ENCODE measurements at regions not wholly inside any gene's neighbourhood (a gene's known extent, or its start where the extent isn't known, plus 50 kb on each side); places are given as distances from the start of the nearest gene placed in this dataset.

DNA sequence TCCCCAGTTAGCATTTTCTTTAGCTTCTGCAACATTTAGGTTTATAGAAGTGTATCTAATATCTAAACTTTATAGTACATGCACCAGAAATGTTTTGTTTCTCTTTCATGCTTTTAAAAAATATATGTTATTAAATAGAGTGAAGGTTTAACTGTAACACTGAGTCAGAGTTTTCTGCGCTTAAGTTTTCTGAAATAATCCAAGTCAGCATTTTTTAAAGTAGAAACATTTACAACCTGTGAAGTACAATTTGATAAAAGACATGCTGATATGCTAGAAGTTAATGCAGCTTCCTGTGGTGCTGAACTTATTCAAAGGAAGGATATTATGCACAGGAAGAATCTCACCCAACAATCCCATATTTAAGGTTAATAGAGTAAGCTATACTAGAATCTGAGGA lies 1096.8 kb downstream of the LRFN5 start:
- Histone ChIP-seq H3K36me3 (ENCODE audit: control insufficient read depth, insufficient read depth, low read length) (no peaks in the 10 kb centered on the region), H3K27ac (ENCODE audit: low read depth, low read length, severe bottlenecking) (no peak overlapping the region), H3K4me1 (ENCODE audit: control insufficient read depth, insufficient read depth, low read length, poor library complexity, severe bottlenecking) (no peaks in the 10 kb centered on the region), H3K4me3 (ENCODE audit: extremely low read depth, insufficient read depth, low read length, poor library complexity, severe bottlenecking) (no peak overlapping the region), H3K9me3 (ENCODE audit: control insufficient read depth, low read length) (no peaks in the 10 kb centered on the region)
- WGBS, 2 experiments (ENCODE audit: insufficient coverage in 2 of 2) = no CpG with 5 or more reads among the region's 1 CpG

DNA sequence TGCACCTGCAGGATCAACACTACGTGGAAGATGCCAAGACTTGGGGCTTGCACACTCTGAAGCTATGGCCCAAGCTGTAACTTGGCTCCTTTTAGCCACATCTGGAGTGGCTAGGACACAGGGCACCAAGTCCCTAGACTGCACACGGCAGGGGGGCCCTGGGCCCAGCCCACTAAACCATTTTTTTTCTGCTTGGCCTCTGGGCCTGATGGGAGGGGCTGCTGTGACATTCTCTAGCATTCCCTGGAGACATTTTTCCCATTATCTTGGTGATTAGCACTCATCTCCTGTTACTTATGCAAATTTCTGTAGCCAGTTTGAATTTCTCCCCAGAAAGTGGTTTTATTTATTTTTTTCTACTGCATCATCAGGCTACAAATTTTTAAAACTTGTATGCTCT lies 1080.7 kb downstream of the LRFN5 start:
- H3K9me3 ChIP-seq (ENCODE audit: control insufficient read depth, low read length) = no peaks in the 10 kb centered on the region
- WGBS, 2 experiments (ENCODE audit: insufficient coverage in 2 of 2) = 57 to 89% methylated on average over 1 to 2 of the region's 2 CpGs
- H3K27ac ChIP-seq (ENCODE audit: low read depth, low read length, severe bottlenecking) = no peak overlapping the region
- no peaks in the 10 kb centered on the region for H3K36me3 ChIP-seq (ENCODE audit: control insufficient read depth, insufficient read depth, low read length)
- H3K4me1 ChIP-seq (ENCODE audit: control insufficient read depth, insufficient read depth, low read length, poor library complexity, severe bottlenecking) = no peaks in the 10 kb centered on the region
- H3K4me3 ChIP-seq (ENCODE audit: extremely low read depth, insufficient read depth, low read length, poor library complexity, severe bottlenecking) = no peak overlapping the region

DNA sequence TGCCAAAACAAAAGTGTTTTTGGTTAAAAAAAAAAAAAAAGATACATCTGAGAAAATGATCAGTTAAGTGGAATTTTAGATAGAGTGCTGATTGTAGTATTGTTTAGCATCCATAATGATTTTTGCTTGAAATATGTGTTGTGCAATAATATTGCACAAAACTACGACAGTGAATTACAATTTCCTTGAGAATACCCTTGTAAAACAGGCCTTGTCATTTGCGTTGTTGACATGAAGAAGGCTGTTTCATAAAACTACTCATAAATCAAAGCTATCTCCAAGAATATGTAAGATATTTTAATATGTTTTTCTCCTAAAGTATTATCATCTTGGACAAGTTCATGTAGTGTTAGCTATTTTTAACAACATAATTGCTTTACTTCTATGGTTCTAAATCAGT lies 1077.0 kb downstream of the LRFN5 start:
- no CpG with 5 or more reads among the region's 2 CpGs for WGBS, 2 experiments (ENCODE audit: insufficient coverage in 2 of 2)
- H3K36me3 ChIP-seq (ENCODE audit: control insufficient read depth, insufficient read depth, low read length) = no peaks in the 10 kb centered on the region
- no peak overlapping the region for H3K4me3 ChIP-seq (ENCODE audit: extremely low read depth, insufficient read depth, low read length, poor library complexity, severe bottlenecking)
- no peaks in the 10 kb centered on the region for H3K4me1 ChIP-seq (ENCODE audit: control insufficient read depth, insufficient read depth, low read length, poor library complexity, severe bottlenecking)
- H3K27ac ChIP-seq (ENCODE audit: low read depth, low read length, severe bottlenecking) = no peak overlapping the region
- no peaks in the 10 kb centered on the region for H3K9me3 ChIP-seq (ENCODE audit: control insufficient read depth, low read length)

DNA sequence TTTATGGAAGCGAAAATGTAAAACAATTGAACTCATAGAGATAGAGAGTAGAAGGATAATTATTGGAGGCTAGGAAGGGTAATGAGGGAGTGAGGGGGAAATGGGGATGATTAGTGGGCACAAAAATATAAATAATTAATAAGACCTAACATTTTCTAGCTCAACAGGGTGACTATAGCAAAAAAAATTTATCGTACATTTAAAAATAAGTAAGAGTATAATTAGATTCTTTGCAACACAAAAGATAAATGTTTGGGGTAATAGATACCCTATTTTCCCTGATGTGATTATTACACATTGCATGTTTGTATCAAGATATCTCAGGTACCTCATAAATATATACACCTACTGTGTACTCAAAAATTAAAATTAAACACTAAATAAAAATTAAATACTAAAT lies 1070.0 kb downstream of the LRFN5 start:
- H3K4me1 ChIP-seq (ENCODE audit: control insufficient read depth, insufficient read depth, low read length, poor library complexity, severe bottlenecking) = no peaks in the 10 kb centered on the region
- WGBS, 2 experiments (ENCODE audit: insufficient coverage in 2 of 2) = 80% methylated on average over 1 of the region's 2 CpGs; no CpG with 5 or more reads in 1 of the 2 experiments
- no peak overlapping the region for H3K27ac ChIP-seq (ENCODE audit: low read depth, low read length, severe bottlenecking)
- H3K4me3 ChIP-seq (ENCODE audit: extremely low read depth, insufficient read depth, low read length, poor library complexity, severe bottlenecking) = no peak overlapping the region
- no peaks in the 10 kb centered on the region for H3K9me3 ChIP-seq (ENCODE audit: control insufficient read depth, low read length)
- no peaks in the 10 kb centered on the region for H3K36me3 ChIP-seq (ENCODE audit: control insufficient read depth, insufficient read depth, low read length)

DNA sequence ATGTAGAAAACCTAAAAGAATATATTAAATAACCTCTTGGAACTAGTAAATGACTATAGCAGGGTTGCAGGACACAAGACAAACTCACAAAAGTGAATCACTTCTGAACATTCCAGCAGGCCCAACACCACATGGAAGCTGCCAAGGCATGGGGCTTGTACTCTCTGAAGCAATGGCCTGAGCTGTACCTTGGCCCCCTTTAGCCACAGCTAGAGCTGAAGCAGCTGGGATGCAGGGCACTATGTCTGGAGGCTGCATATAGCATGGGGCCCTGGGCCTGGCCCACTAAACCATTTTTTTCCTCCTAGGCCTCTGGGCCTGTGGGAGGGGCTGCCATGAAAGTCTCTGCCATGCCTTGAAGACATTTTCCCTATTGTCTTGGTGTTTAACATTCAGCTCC lies 1067.3 kb downstream of the LRFN5 start:
- no peaks in the 10 kb centered on the region for H3K4me1 ChIP-seq (ENCODE audit: control insufficient read depth, insufficient read depth, low read length, poor library complexity, severe bottlenecking)
- no peak overlapping the region for H3K27ac ChIP-seq (ENCODE audit: low read depth, low read length, severe bottlenecking)
- no peaks in the 10 kb centered on the region for H3K9me3 ChIP-seq (ENCODE audit: control insufficient read depth, low read length)
- H3K4me3 ChIP-seq (ENCODE audit: extremely low read depth, insufficient read depth, low read length, poor library complexity, severe bottlenecking) = no peak overlapping the region
- H3K36me3 ChIP-seq (ENCODE audit: control insufficient read depth, insufficient read depth, low read length) = no peaks in the 10 kb centered on the region

DNA sequence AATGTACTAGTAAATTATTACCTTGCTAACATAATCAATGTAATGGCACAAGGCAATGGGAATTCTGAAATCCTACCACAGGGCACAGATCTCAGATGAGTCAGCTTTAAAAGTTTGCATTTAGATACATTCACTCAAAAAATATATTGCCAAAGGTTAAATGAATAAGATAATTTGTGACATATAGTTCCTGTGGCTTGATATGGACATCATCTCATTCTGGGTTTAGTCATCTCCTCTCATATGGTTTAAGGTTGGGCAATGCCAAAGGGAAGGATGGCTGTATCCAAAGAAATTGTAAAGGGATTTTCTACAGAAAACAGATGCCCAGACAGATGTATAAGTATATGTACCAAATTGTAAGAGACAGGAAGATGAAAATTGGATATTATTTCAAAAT lies 1065.0 kb downstream of the LRFN5 start:
- H3K4me1 ChIP-seq (ENCODE audit: control insufficient read depth, insufficient read depth, low read length, poor library complexity, severe bottlenecking) = no peaks in the 10 kb centered on the region
- no peaks in the 10 kb centered on the region for H3K36me3 ChIP-seq (ENCODE audit: control insufficient read depth, insufficient read depth, low read length)
- H3K27ac ChIP-seq (ENCODE audit: low read depth, low read length, severe bottlenecking) = no peak overlapping the region
- H3K4me3 ChIP-seq (ENCODE audit: extremely low read depth, insufficient read depth, low read length, poor library complexity, severe bottlenecking) = no peak overlapping the region
- no peaks in the 10 kb centered on the region for H3K9me3 ChIP-seq (ENCODE audit: control insufficient read depth, low read length)

DNA sequence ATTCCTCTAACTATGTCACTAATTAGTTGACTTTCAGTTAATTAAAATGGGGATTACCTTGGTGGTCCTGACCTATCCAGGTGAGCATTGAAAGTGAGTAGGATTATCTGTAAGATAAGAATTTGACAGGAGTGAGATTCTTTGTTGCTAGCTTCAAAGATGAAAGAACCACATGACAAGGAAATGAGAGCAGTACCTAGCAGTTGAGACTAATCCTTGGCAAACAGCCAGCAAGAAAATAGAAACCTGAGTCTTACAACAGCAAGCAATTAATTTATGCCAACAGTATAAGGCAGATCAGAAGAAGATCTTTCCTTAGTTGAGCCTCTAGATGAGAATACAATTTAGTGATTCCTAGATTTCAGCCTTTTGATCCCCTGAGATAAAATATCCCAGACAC lies 1058.4 kb downstream of the LRFN5 start:
- no peaks in the 10 kb centered on the region for H3K4me1 ChIP-seq (ENCODE audit: control insufficient read depth, insufficient read depth, low read length, poor library complexity, severe bottlenecking)
- H3K9me3 ChIP-seq (ENCODE audit: control insufficient read depth, low read length) = no peaks in the 10 kb centered on the region
- H3K27ac ChIP-seq (ENCODE audit: low read depth, low read length, severe bottlenecking) = no peak overlapping the region
- no peaks in the 10 kb centered on the region for H3K36me3 ChIP-seq (ENCODE audit: control insufficient read depth, insufficient read depth, low read length)
- H3K4me3 ChIP-seq (ENCODE audit: extremely low read depth, insufficient read depth, low read length, poor library complexity, severe bottlenecking) = no peak overlapping the region

DNA sequence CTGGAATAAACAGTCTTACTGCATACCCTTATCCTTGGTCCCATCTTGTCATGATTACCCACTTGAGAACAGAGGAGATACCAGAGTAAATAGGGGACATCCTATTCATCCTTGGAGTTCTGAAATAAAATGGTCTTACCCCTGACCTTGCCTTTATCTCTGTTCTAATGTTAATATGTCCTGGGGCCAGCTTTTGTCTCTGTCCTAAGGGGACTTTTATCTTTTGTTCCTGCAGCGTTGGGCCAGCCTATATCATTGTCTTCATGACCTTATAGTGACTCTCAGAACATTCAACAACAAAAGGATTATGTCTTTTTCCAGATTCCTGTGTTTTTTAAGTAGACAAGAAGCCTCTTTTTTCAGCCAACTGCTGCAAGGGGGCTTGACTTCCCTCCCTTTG lies 1057.5 kb downstream of the LRFN5 start:
- Histone ChIP-seq H3K4me3 (ENCODE audit: extremely low read depth, insufficient read depth, low read length, poor library complexity, severe bottlenecking) (no peak overlapping the region), H3K9me3 (ENCODE audit: control insufficient read depth, low read length) (no peaks in the 10 kb centered on the region), H3K36me3 (ENCODE audit: control insufficient read depth, insufficient read depth, low read length) (no peaks in the 10 kb centered on the region), H3K4me1 (ENCODE audit: control insufficient read depth, insufficient read depth, low read length, poor library complexity, severe bottlenecking) (no peaks in the 10 kb centered on the region), H3K27ac (ENCODE audit: low read depth, low read length, severe bottlenecking) (no peak overlapping the region)
- WGBS, 2 experiments (ENCODE audit: insufficient coverage in 2 of 2) = 40% methylated on average over 1 of the region's 1 CpG; no CpG with 5 or more reads in 1 of the 2 experiments

DNA sequence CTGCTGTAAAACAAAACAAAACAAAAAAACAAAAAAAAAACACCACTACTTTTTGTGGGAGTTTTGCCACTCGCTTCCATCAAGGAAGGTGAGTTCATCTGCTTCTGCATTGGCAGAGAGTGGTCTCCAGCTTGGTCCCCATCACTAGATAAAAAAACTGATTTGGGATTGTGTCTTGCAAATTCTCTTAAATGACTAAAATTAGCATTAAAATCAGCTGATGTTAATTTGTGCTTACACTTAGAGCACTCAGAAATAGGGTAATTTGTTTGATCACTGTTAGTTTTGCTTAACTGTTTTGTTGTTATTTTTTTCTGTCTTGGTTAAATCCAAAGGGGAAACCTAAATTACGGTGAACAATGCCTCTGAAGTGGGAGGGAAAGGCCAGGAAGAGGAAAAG lies 1048.0 kb downstream of the LRFN5 start:
- no peak overlapping the region for H3K4me3 ChIP-seq (ENCODE audit: extremely low read depth, insufficient read depth, low read length, poor library complexity, severe bottlenecking)
- WGBS, 2 experiments (ENCODE audit: insufficient coverage in 2 of 2) = 71% methylated on average over 1 of the region's 2 CpGs; no CpG with 5 or more reads in 1 of the 2 experiments
- H3K36me3 ChIP-seq (ENCODE audit: control insufficient read depth, insufficient read depth, low read length) = no peaks in the 10 kb centered on the region
- no peaks in the 10 kb centered on the region for H3K9me3 ChIP-seq (ENCODE audit: control insufficient read depth, low read length)
- no peak overlapping the region for H3K27ac ChIP-seq (ENCODE audit: low read depth, low read length, severe bottlenecking)
- no peaks in the 10 kb centered on the region for H3K4me1 ChIP-seq (ENCODE audit: control insufficient read depth, insufficient read depth, low read length, poor library complexity, severe bottlenecking)

DNA sequence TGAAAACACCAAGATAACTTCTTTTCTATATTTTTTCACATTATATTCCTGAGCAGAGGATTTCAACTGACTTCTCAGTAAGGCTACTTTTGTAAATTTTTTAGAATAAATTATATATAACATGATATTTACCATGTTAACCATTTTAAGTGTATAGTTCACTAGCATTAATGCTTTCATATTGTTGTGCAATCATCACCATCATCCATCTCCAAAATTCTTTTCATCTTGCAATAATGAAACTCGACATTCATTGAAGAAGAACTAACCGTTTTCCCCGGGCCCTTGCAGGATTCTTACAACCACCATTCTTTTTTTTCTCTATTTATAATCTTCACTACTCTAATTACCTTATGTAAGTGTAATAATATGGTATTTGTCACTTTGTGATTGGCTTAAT lies 1036.1 kb downstream of the LRFN5 start:
- WGBS, 2 experiments (ENCODE audit: insufficient coverage in 2 of 2) = 83% methylated on average over 1 of the region's 3 CpGs; no CpG with 5 or more reads in 1 of the 2 experiments
- Histone ChIP-seq H3K9me3 (ENCODE audit: control insufficient read depth, low read length) (no peaks in the 10 kb centered on the region), H3K36me3 (ENCODE audit: control insufficient read depth, insufficient read depth, low read length) (no peaks in the 10 kb centered on the region)

DNA sequence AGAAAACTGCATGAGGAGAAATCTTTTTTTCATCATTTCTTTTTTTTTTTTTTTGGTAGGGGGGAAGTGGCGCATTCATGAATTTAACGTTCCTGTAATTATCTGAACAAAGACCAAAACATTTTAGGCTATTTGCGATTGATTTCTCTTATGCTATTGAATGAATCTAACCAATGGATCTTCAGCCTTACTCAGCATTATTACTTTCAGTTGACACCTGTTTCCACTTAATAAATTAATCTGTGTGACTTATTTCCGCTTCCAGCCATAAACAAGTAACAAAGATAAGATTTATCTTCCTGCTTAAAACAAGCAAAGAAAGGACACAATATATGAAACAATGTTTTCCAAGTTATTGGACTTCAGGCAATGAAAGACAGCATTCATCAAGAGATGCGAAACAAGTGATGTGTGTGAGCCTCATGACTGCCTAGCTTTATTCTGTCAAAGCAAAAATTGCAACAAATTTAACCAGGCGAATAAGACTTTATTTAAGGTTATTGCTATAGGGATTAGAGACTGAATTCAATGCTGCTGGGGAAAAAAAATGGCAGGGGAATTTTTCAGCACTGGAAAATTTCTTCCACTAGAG lies 1026.9 kb downstream of the LRFN5 start:
- Histone ChIP-seq H3K4me1 (ENCODE audit: control insufficient read depth, insufficient read depth, low read length, poor library complexity, severe bottlenecking) (no peaks in the 10 kb centered on the region), H3K27ac (ENCODE audit: low read depth, low read length, severe bottlenecking) (no peak overlapping the region), H3K36me3 (ENCODE audit: control insufficient read depth, insufficient read depth, low read length) (no peaks in the 10 kb centered on the region), H3K9me3 (ENCODE audit: control insufficient read depth, low read length) (no peaks in the 10 kb centered on the region), H3K4me3 (ENCODE audit: extremely low read depth, insufficient read depth, low read length, poor library complexity, severe bottlenecking) (no peak overlapping the region)
- 96 to 100% methylated on average over 1 to 3 of the region's 6 CpGs for WGBS, 2 experiments (ENCODE audit: insufficient coverage in 2 of 2)

More for the DNA sequence above, 1036.1 kb downstream of the LRFN5 start:
- no peak overlapping the region for H3K27ac ChIP-seq (ENCODE audit: low read depth, low read length, severe bottlenecking)
- no peaks in the 10 kb centered on the region for H3K4me1 ChIP-seq (ENCODE audit: control insufficient read depth, insufficient read depth, low read length, poor library complexity, severe bottlenecking)
- H3K4me3 ChIP-seq (ENCODE audit: extremely low read depth, insufficient read depth, low read length, poor library complexity, severe bottlenecking) = no peak overlapping the region
